HG02885 (cell line): ENCODE measurements at regions not wholly inside any gene's neighbourhood (a gene's known extent, or its start where the extent isn't known, plus 50 kb on each side); places are given as distances from the start of the nearest gene placed in this dataset.

ENCODE experiments used
- ATAC-seq: cut with Tn5 transposase; IDR thresholded peaks from one replicate; pipeline ENCODE4 v1.9.1; 2021; ENCODE audit warnings: mild to moderate bottlenecking; ENCODE audit not compliant: unreplicated experiment, poor library complexity

GRCh38 chr18:24771300-24771699 is 310.9 kb downstream of the HRH4 start:
- no peak for ATAC-seq

GRCh38 chr18:24773101-24773500 is 312.7 kb downstream of the HRH4 start:
- no peak for ATAC-seq

- ATAC-seq, result no peak
These were observed 315.6 kb downstream of the HRH4 start for GRCh38 chr18:24776019-24776418.

GRCh38 chr18:24778810-24779418 is 318.5 kb downstream of the HRH4 start:
- no peak for ATAC-seq

GRCh38 chr18:24782566-24782965 is 322.1 kb downstream of the HRH4 start:
- ATAC-seq, result no peak

GRCh38 chr18:24785019-24785418 is 324.6 kb downstream of the HRH4 start:
- no peak for ATAC-seq

- no peak for ATAC-seq
These were observed 325.6 kb downstream of the HRH4 start for GRCh38 chr18:24786027-24786426.

- ATAC-seq, result no peak
These were observed 329.9 kb downstream of the HRH4 start for GRCh38 chr18:24790347-24790746.

- ATAC-seq, result no peak
These were observed 331.5 kb downstream of the HRH4 start for GRCh38 chr18:24791751-24792545.

- ATAC-seq, result no peak
These were observed 333.3 kb downstream of the HRH4 start for GRCh38 chr18:24793742-24794141.

GRCh38 chr18:24795129-24795528 is 334.7 kb downstream of the HRH4 start:
- no peak for ATAC-seq

- no peak for ATAC-seq
These were observed 337.5 kb downstream of the HRH4 start for GRCh38 chr18:24797981-24798380.

- ATAC-seq, result no peak
These were observed 338.7 kb downstream of the HRH4 start for GRCh38 chr18:24799176-24799575.

GRCh38 chr18:24799720-24800119 is 339.3 kb downstream of the HRH4 start:
- no peak for ATAC-seq

GRCh38 chr18:24801001-24801400 is 340.6 kb downstream of the HRH4 start:
- ATAC-seq, result no peak

- no peak for ATAC-seq
These were observed 342.0 kb downstream of the HRH4 start for GRCh38 chr18:24802456-24802855.

- ATAC-seq, result no peak
These were observed 344.7 kb downstream of the HRH4 start for GRCh38 chr18:24805156-24805555.

GRCh38 chr18:24809173-24809950 is 348.9 kb downstream of the HRH4 start:
- no peak for ATAC-seq

GRCh38 chr18:24810561-24811305 is 350.3 kb downstream of the HRH4 start:
- no peak for ATAC-seq

GRCh38 chr18:24811950-24812681 is 351.7 kb downstream of the HRH4 start:
- no peak for ATAC-seq
